Fibroblast of lung (primary cell): ENCODE measurements at regions not wholly inside any gene's neighbourhood (a gene's known extent, or its start where the extent isn't known, plus 50 kb on each side); places are given as distances from the start of the nearest gene placed in this dataset.

Experiments used
- CTCF ChIP-seq, 2 donors: IDR thresholded peaks in 1 of 2; conservative IDR thresholded peaks in 1 of 2; 1 replicate in 1 of 2; 2 replicates in 1 of 2; pipeline ENCODE4 v1.5.1; 2011 to 2012; ENCODE audit warnings: low read length in 2 of 2, control low read depth in 1 of 2, inconsistent platforms in 1 of 2, low read depth in 1 of 2, mild to moderate bottlenecking in 1 of 2
- EZH2 ChIP-seq: IDR thresholded peaks from 2 replicates; pipeline ENCODE4 v1.5.1; 2012; ENCODE audit warnings: low read length, control low read depth, mild to moderate bottlenecking; ENCODE audit errors: missing control alignments

GRCh38 chr6:165800337-165800736 is 137.3 kb upstream of the PDE10A start:
- no peak for TF ChIP-seq CTCF (conservative IDR thresholded peaks at IDR 0.05 in 1 of 2, IDR thresholded peaks at IDR 0.05 in 1 of 2; ENCODE audit: low read depth in 1 of 2, low read length in 2 of 2)
- no peak for TF ChIP-seq EZH2
